Stomach (tissue), 4 donors: ENCODE measurements at regions not wholly inside any gene's neighbourhood (a gene's known extent, or its start where the extent isn't known, plus 50 kb on each side); places are given as distances from the start of the nearest gene placed in this dataset.
"Not testable (repeated sequence)": the region's sequence is repeated elsewhere in the genome, so short reads cannot be mapped to it uniquely, and the experiment has no call there.

ENCODE experiments used
- POLR2A ChIP-seq, 4 donors: fragments of 450-650 bp; IDR thresholded peaks; one replicate each; pipeline ENCODE4 v1.6.1; 2016; ENCODE audit warnings: antibody characterized with exemption in 4 of 4, control low read depth in 2 of 4, mild to moderate bottlenecking in 1 of 4, moderate library complexity in 1 of 4
- POLR2AphosphoS5 ChIP-seq, 3 donors: sonication (generic); formaldehyde crosslinking; IDR thresholded peaks; one replicate each; pipeline ENCODE4 v1.6.1; 2016; ENCODE audit warnings: antibody characterized with exemption in 3 of 3
- TF ChIP-seq, protein P1 (sequence below), 7 experiments: fragments of 450-650 bp in 4 of 7; fragments of 200-600 bp in 3 of 7; sonication (generic) in 3 of 7; IDR thresholded peaks; one replicate each; pipeline ENCODE4 v1.5.1; 2016 to 2019; ENCODE audit warnings: antibody characterized with exemption in 7 of 7, control low read depth in 2 of 7, mild to moderate bottlenecking in 1 of 7

DNA sequence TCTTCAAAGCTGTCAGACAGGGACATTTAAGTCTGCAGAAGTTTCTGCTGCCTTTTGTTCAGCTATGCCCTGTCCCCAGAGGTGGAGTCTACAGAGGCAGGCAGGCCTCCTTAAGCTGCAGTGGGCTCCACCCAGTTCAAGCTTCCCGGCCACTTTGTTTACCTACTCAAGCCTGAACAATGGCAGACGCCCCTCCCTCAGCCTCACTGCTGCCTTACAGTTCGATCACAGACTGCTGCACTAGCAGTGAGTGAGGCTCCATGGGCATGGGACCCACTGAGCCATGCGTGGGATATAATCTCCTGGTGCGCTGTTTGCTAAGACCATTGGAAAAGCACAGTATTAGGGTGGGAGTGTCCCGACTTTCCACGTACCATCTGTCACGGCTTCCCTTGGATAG, 585.9 kb upstream of the HS3ST5 start:
- TF ChIP-seq, protein P1, sequence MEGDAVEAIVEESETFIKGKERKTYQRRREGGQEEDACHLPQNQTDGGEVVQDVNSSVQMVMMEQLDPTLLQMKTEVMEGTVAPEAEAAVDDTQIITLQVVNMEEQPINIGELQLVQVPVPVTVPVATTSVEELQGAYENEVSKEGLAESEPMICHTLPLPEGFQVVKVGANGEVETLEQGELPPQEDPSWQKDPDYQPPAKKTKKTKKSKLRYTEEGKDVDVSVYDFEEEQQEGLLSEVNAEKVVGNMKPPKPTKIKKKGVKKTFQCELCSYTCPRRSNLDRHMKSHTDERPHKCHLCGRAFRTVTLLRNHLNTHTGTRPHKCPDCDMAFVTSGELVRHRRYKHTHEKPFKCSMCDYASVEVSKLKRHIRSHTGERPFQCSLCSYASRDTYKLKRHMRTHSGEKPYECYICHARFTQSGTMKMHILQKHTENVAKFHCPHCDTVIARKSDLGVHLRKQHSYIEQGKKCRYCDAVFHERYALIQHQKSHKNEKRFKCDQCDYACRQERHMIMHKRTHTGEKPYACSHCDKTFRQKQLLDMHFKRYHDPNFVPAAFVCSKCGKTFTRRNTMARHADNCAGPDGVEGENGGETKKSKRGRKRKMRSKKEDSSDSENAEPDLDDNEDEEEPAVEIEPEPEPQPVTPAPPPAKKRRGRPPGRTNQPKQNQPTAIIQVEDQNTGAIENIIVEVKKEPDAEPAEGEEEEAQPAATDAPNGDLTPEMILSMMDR (IDR thresholded peaks at IDR 0.05) = not testable (repeated sequence)
- not testable (repeated sequence) for TF ChIP-seq POLR2A, POLR2AphosphoS5 (IDR thresholded peaks at IDR 0.05)
